PC-3 (cell line): ENCODE measurements at regions not wholly inside any gene's neighbourhood (a gene's known extent, or its start where the extent isn't known, plus 50 kb on each side); places are given as distances from the start of the nearest gene placed in this dataset.

Experiments used
- ATAC-seq: fragments of 200-7000 bp; cut with Tn5 transposase; 2 replicates; pipeline ENCODE4 v1.9.1; 2020; ENCODE audit warnings: mild to moderate bottlenecking, moderate library complexity
- BruUV-seq: library from RNA; stranded (reverse); fragments of 400-500 nt; replicated peaks from 2 replicates; lab custom pipeline; 2021; lab: Mats Ljungman, UMichigan
- CTCF ChIA-PET: fragments of 300-600 bp; sonication (Branson Sonifier 250); formaldehyde crosslinking; loops from one replicate; lab custom pipeline; 2022; ENCODE audit warnings: antibody characterized with exemption; lab: Charles Lee
- POLR2A ChIA-PET: fragments of 300-600 bp; sonication (Branson Sonifier 250); formaldehyde crosslinking; loops from one replicate; lab custom pipeline; 2022; ENCODE audit warnings: antibody characterized with exemption; ENCODE audit not compliant: unreplicated experiment; lab: Charles Lee
- DNase-seq: peaks from one replicate; pipeline ENCODE4 v3.0.0-alpha.2; 2015
- H2AFZ ChIP-seq: fragments of 300-600 bp; sonication (generic); 2 replicates; pipeline ENCODE4 v1.6.0; 2016; ENCODE audit warnings: antibody characterized with exemption, low read length
- H3F3A ChIP-seq: fragments of 300-600 bp; sonication (generic); one replicate; pipeline ENCODE4 v1.6.0; 2017; ENCODE audit warnings: antibody characterized with exemption, low read length, control low read depth, mild to moderate bottlenecking; ENCODE audit not compliant: unreplicated experiment
- H3K27ac ChIP-seq: fragments of 300-600 bp; sonication (generic); 2 replicates; pipeline ENCODE4 v1.5.1; 2016; ENCODE audit warnings: mild to moderate bottlenecking, low read length
- H3K27me3 ChIP-seq: fragments of 300-600 bp; sonication (generic); 2 replicates; pipeline ENCODE4 v1.6.1; 2016; ENCODE audit warnings: low read length, mixed read lengths
- H3K36me3 ChIP-seq: fragments of 300-600 bp; sonication (generic); 2 replicates; pipeline ENCODE4 v1.6.1; 2016; ENCODE audit warnings: low read depth, mixed run types, low read length, mixed read lengths
- H3K4me1 ChIP-seq: fragments of 300-600 bp; sonication (generic); 2 replicates; pipeline ENCODE4 v1.5.1; 2016; ENCODE audit warnings: low read length; ENCODE audit not compliant: insufficient read depth
- H3K4me2 ChIP-seq: fragments of 300-600 bp; sonication (generic); 2 replicates; pipeline ENCODE4 v1.6.0; 2016; ENCODE audit warnings: low read length
- H3K4me3 ChIP-seq: fragments of 300-600 bp; sonication (generic); 2 replicates; pipeline ENCODE4 v1.5.1; 2016; ENCODE audit warnings: mild to moderate bottlenecking, low read length, mixed read lengths
- H3K79me2 ChIP-seq: fragments of 300-600 bp; sonication (generic); 2 replicates; pipeline ENCODE4 v1.6.1; 2017; ENCODE audit warnings: low read length, mixed read lengths
- H3K9ac ChIP-seq: fragments of 300-600 bp; sonication (generic); 2 replicates; pipeline ENCODE4 v1.6.0; 2016; ENCODE audit warnings: mild to moderate bottlenecking, low read length
- H3K9me2 ChIP-seq: fragments of 300-600 bp; sonication (generic); replicated peaks from 2 replicates; pipeline ENCODE4 v1.6.1; 2016; ENCODE audit warnings: mixed run types, low read length, mixed read lengths
- H3K9me3 ChIP-seq: fragments of 300-600 bp; sonication (generic); 2 replicates; pipeline ENCODE4 v1.6.1; 2016; ENCODE audit warnings: low read length, mixed read lengths
- H4K20me1 ChIP-seq: fragments of 300-600 bp; sonication (generic); 2 replicates; pipeline ENCODE4 v1.6.1; 2016; ENCODE audit warnings: low read length, mixed read lengths
- CTCF ChIP-seq: fragments of 300-600 bp; sonication (generic); conservative IDR thresholded peaks from 2 replicates; pipeline ENCODE4 v1.5.1; 2017; ENCODE audit warnings: antibody characterized with exemption, low read depth, mild to moderate bottlenecking, low read length
- EZH2 ChIP-seq: fragments of 300-600 bp; sonication (generic); IDR thresholded peaks from one replicate; pipeline ENCODE4 v1.6.1; 2017; ENCODE audit warnings: antibody characterized with exemption, mild to moderate bottlenecking, low read length; ENCODE audit not compliant: unreplicated experiment
- EZH2phosphoT487 ChIP-seq: fragments of 300-600 bp; sonication (generic); IDR thresholded peaks from 2 replicates; pipeline ENCODE4 v1.6.1; 2018; ENCODE audit warnings: mild to moderate bottlenecking, antibody characterized with exemption, low read length, borderline replicate concordance
- intact Hi-C: fragments of 100-400 bp; cut with micrococcal nuclease; formaldehyde crosslinking; loops from 2 replicates; pipeline ENCODE4 v1.9.0; 2023

GRCh38 chr6:56799989-56800388 is 154.9 kb upstream of the BEND6 start:
- Histone ChIP-seq H3K4me2 (no peak overlapping the region), H4K20me1 (no peaks in the 10 kb centered on the region), H3K36me3 (no peaks in the 10 kb centered on the region), H3K4me1 (peaks cover 63% of the 10 kb centered on the region), H3K9me3 (no peaks in the 10 kb centered on the region), H2AFZ (no peak overlapping the region), H3K4me3 (no peak overlapping the region), H3K27me3 (no peaks in the 10 kb centered on the region), H3K27ac (no peak overlapping the region), H3K9ac (no peak overlapping the region), H3F3A (peaks cover 4% of the 10 kb centered on the region), H3K79me2 (peaks cover 61% of the 10 kb centered on the region), H3K9me2 (no peaks in the 10 kb centered on the region)
- POLR2A ChIA-PET: no interaction called here
- CTCF ChIA-PET: no interaction called here
- intact Hi-C loops: no loop called here
- ATAC-seq (no peak), DNase-seq (no peak)
- TF ChIP-seq EZH2phosphoT487 (no peak), EZH2 (no peak), CTCF (no peak)
- no TSS peak for BruUV-seq

GRCh38 chr6:56798163-56798562 is 155.5 kb upstream of the DST start:
- no peak for TF ChIP-seq CTCF
- no peak for TF ChIP-seq EZH2phosphoT487
- no peak for TF ChIP-seq EZH2
- Histone ChIP-seq H3K27me3 (no peaks in the 10 kb centered on the region), H3K4me2 (peak overlapping the region; percentile 33), H3K9ac (no peak overlapping the region; the same call in 1 of the 2 replicates), H3K79me2 (peaks cover 57% of the 10 kb centered on the region), H2AFZ (no peak overlapping the region), H3F3A (peaks cover 4% of the 10 kb centered on the region), H3K4me1 (peaks cover 48% of the 10 kb centered on the region), H3K4me3 (no peak overlapping the region), H3K9me3 (no peaks in the 10 kb centered on the region), H3K27ac (peak overlapping the region; percentile 63), H4K20me1 (no peaks in the 10 kb centered on the region), H3K36me3 (no peaks in the 10 kb centered on the region), H3K9me2 (no peaks in the 10 kb centered on the region)
- DNase-seq (peak; percentile 78), ATAC-seq (peak; percentile 16; the same call in 1 of the 2 replicates)
- BruUV-seq: no TSS peak
- ChIA-PET POLR2A (interaction anchor here (0.6 kb wide), 1 partner anchor 127 kb away, joined by 5 read pairs; no protein-coding TSS in a partner anchor), CTCF (no interaction called here)
- intact Hi-C loops: no loop called here

- no peak overlapping the region for H3K9ac ChIP-seq
- no peaks in the 10 kb centered on the region for H3K9me2 ChIP-seq
- peak overlapping the region; percentile 50 for H3K27ac ChIP-seq
- peak overlapping the region; percentile 52 for H3K4me2 ChIP-seq
- CTCF ChIA-PET: no interaction called here
- POLR2A ChIA-PET: no interaction called here
- no peak for TF ChIP-seq CTCF
- DNase-seq (peak; percentile 58), ATAC-seq (peak; percentile 83)
- no TSS peak for BruUV-seq
- H4K20me1 ChIP-seq: no peaks in the 10 kb centered on the region
- peaks cover 30% of the 10 kb centered on the region for H3K4me1 ChIP-seq
- intact Hi-C loops: no loop called here
- no peaks in the 10 kb centered on the region for H3K36me3 ChIP-seq
- no peak overlapping the region for H3K4me3 ChIP-seq
- peaks cover 53% of the 10 kb centered on the region for H3K79me2 ChIP-seq
- no peak overlapping the region for H2AFZ ChIP-seq
- no peaks in the 10 kb centered on the region for H3K27me3 ChIP-seq
- no peaks in the 10 kb centered on the region for H3K9me3 ChIP-seq
- H3F3A ChIP-seq: no peaks in the 10 kb centered on the region
Observed at GRCh38 chr6:56796196-56796532, 153.5 kb upstream of the DST start.
